Thyroid gland (tissue), 4 donors: ENCODE measurements at regions not wholly inside any gene's neighbourhood (a gene's known extent, or its start where the extent isn't known, plus 50 kb on each side); places are given as distances from the start of the nearest gene placed in this dataset.

Experiments
- DNase-seq, 2 donors: peaks; one replicate each; pipeline ENCODE4 v3.0.0-alpha.2; 2019
- H3K27ac ChIP-seq, 3 donors: fragments of 200-600 bp; sonication (generic); 1 replicate in 2 of 3; 2 replicates in 1 of 3; pipeline ENCODE4 v1.5.1; 2016 to 2019; ENCODE audit warnings: mild to moderate bottlenecking in 1 of 3, moderate library complexity in 1 of 3
- H3K27me3 ChIP-seq: fragments of 200-600 bp; sonication (generic); one replicate; pipeline ENCODE4 v1.5.1; 2019
- H3K36me3 ChIP-seq, 2 donors: fragments of 200-600 bp; sonication (generic); one replicate each; pipeline ENCODE4 v1.5.1; 2016 to 2019
- H3K4me1 ChIP-seq, 2 donors: fragments of 200-600 bp; sonication (generic); one replicate each; pipeline ENCODE4 v1.5.1; 2017 to 2019
- H3K4me3 ChIP-seq, 3 donors: fragments of 200-600 bp; sonication (generic); replicated peaks in 1 of 3; 1 replicate in 2 of 3; 2 replicates in 1 of 3; pipeline ENCODE4 v1.5.1; 2016; ENCODE audit warnings: mild to moderate bottlenecking in 1 of 3
- H3K9me3 ChIP-seq: fragments of 200-600 bp; sonication (generic); one replicate; pipeline ENCODE4 v1.5.1; 2017
- CTCF ChIP-seq, 6 experiments: fragments of 200-600 bp in 3 of 6; fragments of 450-650 bp in 3 of 6; sonication (generic) in 3 of 6; IDR thresholded peaks; one replicate each; pipeline ENCODE4 v1.5.1; 2016 to 2019; ENCODE audit warnings: antibody characterized with exemption in 6 of 6, mild to moderate bottlenecking in 2 of 6, inconsistent platforms in 1 of 6, moderate library complexity in 1 of 6
- POLR2A ChIP-seq, 2 donors: fragments of 450-650 bp; IDR thresholded peaks; one replicate each; pipeline ENCODE4 v1.6.1; 2017; ENCODE audit warnings: antibody characterized with exemption in 2 of 2, mild to moderate bottlenecking in 2 of 2, moderate library complexity in 1 of 2
- WGBS, 2 donors: methylation state at CpG; one replicate each; pipeline ENCODE4 v1.1.5; 2017; 5-methylcytosine and 5-hydroxymethylcytosine counted together
- intact Hi-C: fragments of 100-400 bp; cut with DNase I; formaldehyde crosslinking; loops from one replicate; pipeline ENCODE4 v1.15.1; 2023

- 73 to 78% methylated on average over 2 of the region's 2 CpGs for WGBS, 2 donors
- H3K36me3 ChIP-seq, result no peaks in the 10 kb centered on the region
- DNase-seq, result no peak
- no peaks in the 10 kb centered on the region for H3K9me3 ChIP-seq
- H3K27me3 ChIP-seq, result no peaks in the 10 kb centered on the region
- intact Hi-C loops, result no loop called here
- H3K4me1 ChIP-seq, result no peaks in the 10 kb centered on the region
- no peak overlapping the region for H3K4me3 ChIP-seq
- no peak overlapping the region for H3K27ac ChIP-seq
- TF ChIP-seq POLR2A (IDR thresholded peaks at IDR 0.05), result no peak
- no peak for TF ChIP-seq CTCF (IDR thresholded peaks at IDR 0.05)
These were observed 50.6 kb upstream of the C3orf80 start for GRCh38 chr3:160174621-160175020.
